ENCODE measurements at regions not wholly inside any gene's neighbourhood (a gene's known extent, or its start where the extent isn't known, plus 50 kb on each side); places are given as distances from the start of the nearest gene placed in this dataset.

DNA sequence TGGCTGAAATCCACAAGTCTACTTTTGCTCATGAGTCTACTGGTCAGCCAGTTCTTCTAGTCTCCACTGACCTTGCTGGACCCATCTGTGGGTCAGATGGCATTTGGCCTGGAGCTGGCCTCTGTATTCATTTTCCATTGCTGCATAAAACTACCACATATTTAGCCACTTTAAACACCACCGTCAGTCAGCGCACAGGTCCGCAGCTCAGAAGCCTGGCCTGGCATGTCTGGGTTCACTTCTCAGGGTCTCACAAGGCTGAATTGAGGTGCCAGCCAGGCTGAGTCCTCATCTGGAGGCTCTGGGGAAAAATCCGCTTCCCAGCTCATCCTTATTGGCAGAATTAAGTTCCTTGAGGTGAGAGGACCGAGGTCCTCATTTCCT, 54.7 kb downstream of the BARX1 start:
- no peak for TF ChIP-seq EZH2 (IDR thresholded peaks at IDR 0.05; ENCODE audit: insufficient read depth, poor library complexity, severe bottlenecking)
- TF ChIP-seq EZH2phosphoT487 (IDR thresholded peaks at IDR 0.05; ENCODE audit: insufficient read depth, low read depth), result no peak

Measured in GM23248 (cell line).